ENCODE measurements at regions not wholly inside any gene's neighbourhood (a gene's known extent, or its start where the extent isn't known, plus 50 kb on each side); places are given as distances from the start of the nearest gene placed in this dataset.

DNA sequence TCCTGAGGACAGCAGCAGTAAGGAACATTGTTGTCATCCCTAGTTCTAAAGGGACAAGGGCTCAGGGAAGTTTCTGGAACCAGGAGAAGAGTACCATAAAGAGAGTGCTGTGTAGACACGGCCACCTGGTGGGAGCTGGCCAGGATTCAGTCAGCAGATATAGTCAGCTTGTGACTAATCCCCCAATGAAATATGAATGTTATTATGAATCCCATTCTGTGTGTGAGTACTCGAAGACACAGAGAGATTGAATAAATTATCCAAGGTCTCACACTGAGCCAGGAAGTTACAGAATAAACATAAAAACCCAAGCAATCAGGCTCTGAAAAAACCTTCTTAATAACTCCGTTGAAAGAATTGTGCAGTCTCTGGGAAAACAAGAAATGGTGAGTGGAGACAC lies 1359.5 kb downstream of the AACS start:
- ChIA-PET CTCF (interaction anchor here (0.6 kb wide), 1 partner anchor 1262 kb away, joined by 3 read pairs; no protein-coding TSS in a partner anchor), POLR2A (no interaction called here)
- no peak for DNase-seq (ENCODE audit: unreplicated experiment)
- Mint-ChIP-seq H3K36me3 (ENCODE audit: insufficient read depth, unreplicated experiment) (no peaks in the 10 kb centered on the region), H3K4me1 (ENCODE audit: insufficient read depth, unreplicated experiment) (no peaks in the 10 kb centered on the region), H3K4me3 (ENCODE audit: unreplicated experiment) (no peak overlapping the region), H3K9me3 (ENCODE audit: unreplicated experiment) (peaks cover 6% of the 10 kb centered on the region), H3K27ac (ENCODE audit: low read depth, unreplicated experiment) (no peak overlapping the region), H3K27me3 (ENCODE audit: insufficient read depth, unreplicated experiment) (no peaks in the 10 kb centered on the region)
- intact Hi-C loops (cut with micrococcal nuclease), result no loop called here
- BruUV-seq (replicated peaks), result no TSS peak
- TF ChIP-seq, protein P1, sequence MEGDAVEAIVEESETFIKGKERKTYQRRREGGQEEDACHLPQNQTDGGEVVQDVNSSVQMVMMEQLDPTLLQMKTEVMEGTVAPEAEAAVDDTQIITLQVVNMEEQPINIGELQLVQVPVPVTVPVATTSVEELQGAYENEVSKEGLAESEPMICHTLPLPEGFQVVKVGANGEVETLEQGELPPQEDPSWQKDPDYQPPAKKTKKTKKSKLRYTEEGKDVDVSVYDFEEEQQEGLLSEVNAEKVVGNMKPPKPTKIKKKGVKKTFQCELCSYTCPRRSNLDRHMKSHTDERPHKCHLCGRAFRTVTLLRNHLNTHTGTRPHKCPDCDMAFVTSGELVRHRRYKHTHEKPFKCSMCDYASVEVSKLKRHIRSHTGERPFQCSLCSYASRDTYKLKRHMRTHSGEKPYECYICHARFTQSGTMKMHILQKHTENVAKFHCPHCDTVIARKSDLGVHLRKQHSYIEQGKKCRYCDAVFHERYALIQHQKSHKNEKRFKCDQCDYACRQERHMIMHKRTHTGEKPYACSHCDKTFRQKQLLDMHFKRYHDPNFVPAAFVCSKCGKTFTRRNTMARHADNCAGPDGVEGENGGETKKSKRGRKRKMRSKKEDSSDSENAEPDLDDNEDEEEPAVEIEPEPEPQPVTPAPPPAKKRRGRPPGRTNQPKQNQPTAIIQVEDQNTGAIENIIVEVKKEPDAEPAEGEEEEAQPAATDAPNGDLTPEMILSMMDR (IDR thresholded peaks at IDR 0.05; ENCODE audit: unreplicated experiment), result no peak

DNA sequence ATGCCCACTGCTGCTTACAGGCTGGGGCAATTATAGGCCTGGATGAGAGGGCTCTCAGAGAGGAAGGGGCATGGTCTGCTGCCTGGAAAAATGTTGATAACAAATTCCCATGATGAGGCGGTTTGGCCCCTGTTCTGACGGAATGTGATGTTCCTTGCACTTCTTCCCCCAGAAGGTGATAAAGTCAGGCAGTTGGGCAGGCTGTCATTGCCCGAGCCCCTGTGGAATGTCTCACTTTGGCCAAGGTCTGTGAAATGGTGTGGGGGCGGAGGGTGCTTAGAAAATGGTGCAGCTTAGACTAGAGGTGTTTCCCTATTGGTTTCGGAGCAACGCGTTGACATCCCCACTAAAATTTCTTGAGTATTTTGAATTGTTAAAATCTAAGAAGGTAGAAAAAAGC lies 1360.0 kb downstream of the AACS start:
- H3K27me3 Mint-ChIP-seq (ENCODE audit: insufficient read depth, unreplicated experiment), result no peaks in the 10 kb centered on the region
- no TSS peak for BruUV-seq (replicated peaks)
- no peak overlapping the region for H3K27ac Mint-ChIP-seq (ENCODE audit: low read depth, unreplicated experiment)
- H3K4me1 Mint-ChIP-seq (ENCODE audit: insufficient read depth, unreplicated experiment), result no peaks in the 10 kb centered on the region
- TF ChIP-seq, protein P1 (IDR thresholded peaks at IDR 0.05; ENCODE audit: unreplicated experiment), result no peak
- ChIA-PET CTCF (no interaction called here), POLR2A (no interaction called here)
- no peak for DNase-seq (ENCODE audit: unreplicated experiment)
- intact Hi-C loops (cut with micrococcal nuclease), result no loop called here
- H3K4me3 Mint-ChIP-seq (ENCODE audit: unreplicated experiment), result no peak overlapping the region
- H3K9me3 Mint-ChIP-seq (ENCODE audit: unreplicated experiment), result peaks cover 7% of the 10 kb centered on the region
- no peaks in the 10 kb centered on the region for H3K36me3 Mint-ChIP-seq (ENCODE audit: insufficient read depth, unreplicated experiment)

DNA sequence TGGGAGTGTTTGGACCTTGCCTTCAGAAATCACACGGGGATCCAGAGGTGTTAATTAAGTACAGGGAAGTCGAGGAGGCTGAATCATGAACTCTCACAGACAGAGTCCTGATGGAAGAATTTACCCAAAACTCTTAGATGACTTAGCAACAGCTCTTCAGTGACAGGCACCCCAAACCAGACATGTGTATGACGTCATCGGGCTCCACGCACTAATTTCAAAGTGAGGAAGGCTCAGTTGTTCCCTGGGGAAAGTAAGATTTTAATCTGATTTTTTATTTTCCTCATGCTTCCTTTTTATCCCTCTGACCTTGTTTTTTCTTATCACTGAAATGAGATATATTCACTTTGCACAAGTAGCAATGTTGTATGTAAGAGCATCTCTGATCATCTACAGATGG lies 1363.5 kb downstream of the AACS start:
- Mint-ChIP-seq H3K4me3 (ENCODE audit: unreplicated experiment) (no peak overlapping the region), H3K27me3 (ENCODE audit: insufficient read depth, unreplicated experiment) (no peaks in the 10 kb centered on the region), H3K9me3 (ENCODE audit: unreplicated experiment) (peaks cover 7% of the 10 kb centered on the region), H3K4me1 (ENCODE audit: insufficient read depth, unreplicated experiment) (no peaks in the 10 kb centered on the region), H3K36me3 (ENCODE audit: insufficient read depth, unreplicated experiment) (no peaks in the 10 kb centered on the region), H3K27ac (ENCODE audit: low read depth, unreplicated experiment) (no peak overlapping the region)
- no peak for DNase-seq (ENCODE audit: unreplicated experiment)
- intact Hi-C loops (cut with micrococcal nuclease), result no loop called here
- ChIA-PET CTCF (no interaction called here), POLR2A (no interaction called here)
- TF ChIP-seq, protein P1 (IDR thresholded peaks at IDR 0.05; ENCODE audit: unreplicated experiment), result no peak
- BruUV-seq (replicated peaks), result no TSS peak

DNA sequence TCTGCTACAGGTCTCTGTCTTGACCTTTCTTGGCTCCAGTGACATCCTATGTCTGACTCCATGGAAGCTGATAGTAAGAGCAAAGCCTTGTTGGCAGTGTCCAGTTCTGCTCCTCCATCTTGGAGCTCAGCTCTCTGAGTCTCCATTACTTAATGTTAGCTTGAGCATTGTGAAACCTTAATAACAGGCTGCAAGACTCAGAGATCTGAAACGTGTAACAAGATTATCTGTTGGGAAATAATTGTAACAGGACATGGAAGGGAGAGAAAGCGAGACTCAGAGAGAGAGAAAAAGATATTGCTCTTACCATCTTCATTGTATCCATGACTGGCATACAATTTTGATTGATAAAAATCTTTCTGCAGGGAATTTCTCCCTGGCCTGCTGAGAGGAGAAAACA lies 1365.7 kb downstream of the AACS start:
- BruUV-seq (replicated peaks), result no TSS peak
- no peak for DNase-seq (ENCODE audit: unreplicated experiment)
- H3K27me3 Mint-ChIP-seq (ENCODE audit: insufficient read depth, unreplicated experiment), result no peaks in the 10 kb centered on the region
- H3K4me3 Mint-ChIP-seq (ENCODE audit: unreplicated experiment), result no peak overlapping the region
- H3K27ac Mint-ChIP-seq (ENCODE audit: low read depth, unreplicated experiment), result no peak overlapping the region
- CTCF ChIA-PET, result no interaction called here
- POLR2A ChIA-PET, result no interaction called here
- TF ChIP-seq, protein P1 (IDR thresholded peaks at IDR 0.05; ENCODE audit: unreplicated experiment), result no peak
- no peaks in the 10 kb centered on the region for H3K4me1 Mint-ChIP-seq (ENCODE audit: insufficient read depth, unreplicated experiment)
- no peaks in the 10 kb centered on the region for H3K36me3 Mint-ChIP-seq (ENCODE audit: insufficient read depth, unreplicated experiment)
- intact Hi-C loops (cut with micrococcal nuclease), result no loop called here
- peaks cover 7% of the 10 kb centered on the region for H3K9me3 Mint-ChIP-seq (ENCODE audit: unreplicated experiment)
